K562 (cell line): ENCODE measurements at regions not wholly inside any gene's neighbourhood (a gene's known extent, or its start where the extent isn't known, plus 50 kb on each side); places are given as distances from the start of the nearest gene placed in this dataset.

ENCODE experiments used
- ATAC-seq: fragments of 200-7000 bp; cut with Tn5 transposase; 3 replicates; pipeline ENCODE4 v1.9.1; 2020; ENCODE audit warnings: moderate library complexity
- BruUV-seq: library from RNA; stranded (reverse); fragments of 400-500 nt; replicated peaks from 2 replicates; lab custom pipeline; 2021; lab: Mats Ljungman, UMichigan
- CTCF ChIA-PET: fragments of 300-600 bp; formaldehyde crosslinking; extraction: SDS; loops from one replicate; lab custom pipeline; 2021; ENCODE audit warnings: low intra/inter-chr PET ratio; lab: Yijun Ruan, JAX
- POLR2A ChIA-PET: fragments of 300-600, 350-650 bp; sonication (Branson Sonifier 250); formaldehyde crosslinking; extraction: SDS; loops from one replicate; lab custom pipeline; 2021; ENCODE audit warnings: antibody characterized with exemption, inconsistent platforms; lab: Yijun Ruan, JAX
- DNase-seq, 4 experiments: peaks; one replicate each; pipeline versions ENCODE4 v3.0.0 to v3.0.0-alpha.2; 2011 to 2018; ENCODE audit warnings: low spot score in 3 of 4, mixed read lengths in 3 of 4; ENCODE audit errors: extremely low read depth in 1 of 4
- FAIRE-seq: peaks from 2 replicates; lab custom pipeline; 2011; peaks lifted over from hg19 to GRCh38; lab: Jason Lieb, UNC
- H2AFZ ChIP-seq: 2 replicates; pipeline ENCODE4 v1.6.0; 2011; ENCODE audit warnings: low read depth, low read length, control low read depth, inconsistent platforms
- H3K27ac ChIP-seq: fragments of 200-600 bp; 3 replicates; pipeline ENCODE4 v1.8.0; 2011; ENCODE audit warnings: low read depth, mild to moderate bottlenecking, control low read depth, inconsistent platforms, low read length, moderate library complexity, mixed read lengths; ENCODE audit errors: extremely low read depth
- H3K27me3 ChIP-seq, 2 experiments: fragments of 300-600 bp in 1 of 2; 2 replicates in 1 of 2; 3 replicates in 1 of 2; pipeline versions ENCODE4 v1.6.0 to v1.8.0; 2011; ENCODE audit warnings: inconsistent platforms in 2 of 2, low read length in 2 of 2, mild to moderate bottlenecking in 1 of 2, mixed read lengths in 1 of 2, moderate library complexity in 1 of 2; ENCODE audit not compliant: control insufficient read depth in 2 of 2, insufficient read depth in 2 of 2
- H3K36me3 ChIP-seq: fragments of 300-600 bp; 3 replicates; pipeline ENCODE4 v1.8.0; 2011; ENCODE audit warnings: mild to moderate bottlenecking, low read length, inconsistent platforms; ENCODE audit not compliant: control insufficient read depth, insufficient read depth
- H3K4me1 ChIP-seq, 2 experiments: fragments of 200-600 bp in 1 of 2; replicated peaks in 1 of 2; 2 replicates in 1 of 2; 3 replicates in 1 of 2; pipeline versions ENCODE4 v1.5.1 to v1.8.0; 2011; ENCODE audit warnings: inconsistent platforms in 2 of 2, low read length in 2 of 2, mild to moderate bottlenecking in 1 of 2, mixed read lengths in 1 of 2, moderate library complexity in 1 of 2; ENCODE audit not compliant: control insufficient read depth in 2 of 2, insufficient read depth in 2 of 2
- H3K4me2 ChIP-seq: 2 replicates; pipeline ENCODE4 v1.6.1; 2011; ENCODE audit warnings: low read length, control low read depth, inconsistent platforms, mixed read lengths; ENCODE audit not compliant: insufficient read depth
- H3K4me3 ChIP-seq: fragments of 200-600 bp; sonication (generic), shearing (Covaris generic); 2 replicates; pipeline ENCODE4 v1.5.1; 2016; ENCODE audit warnings: control low read depth, inconsistent platforms
- H3K79me2 ChIP-seq: fragments of 200-600 bp; 3 replicates; pipeline ENCODE4 v1.8.0; 2011; ENCODE audit warnings: low read length, inconsistent platforms; ENCODE audit not compliant: control insufficient read depth, insufficient read depth
- H3K9ac ChIP-seq, 2 experiments: 2 replicates each; pipeline versions ENCODE4 v1.6.0 to v1.6.1; 2011; ENCODE audit warnings: low read depth in 2 of 2, low read length in 2 of 2, control low read depth in 1 of 2, inconsistent platforms in 1 of 2, mild to moderate bottlenecking in 1 of 2, mixed read lengths in 1 of 2; ENCODE audit not compliant: insufficient read depth in 1 of 2
- H3K9me1 ChIP-seq: one replicate; pipeline ENCODE4 v1.6.0; 2011; ENCODE audit warnings: inconsistent platforms, mild to moderate bottlenecking, low read length, moderate library complexity; ENCODE audit not compliant: control insufficient read depth, insufficient read depth
- H3K9me3 ChIP-seq: replicated peaks from 2 replicates; pipeline ENCODE4 v1.5.1; 2011; ENCODE audit warnings: low read depth, low read length, inconsistent platforms; ENCODE audit not compliant: control insufficient read depth, insufficient read depth
- H4K20me1 ChIP-seq: replicated peaks from 2 replicates; pipeline ENCODE4 v1.6.1; 2011; ENCODE audit warnings: low read length, inconsistent platforms, mixed read lengths; ENCODE audit not compliant: control insufficient read depth, insufficient read depth
- BRCA1 ChIP-seq, 2 experiments: fragments of 450-650 bp in 1 of 2; sonication (generic) in 1 of 2; formaldehyde crosslinking in 1 of 2; IDR thresholded peaks; 2 replicates each; pipeline versions ENCODE4 v1.5.0 to v1.6.1; 2017 to 2020; ENCODE audit warnings: mild to moderate bottlenecking in 1 of 2, missing genetic modification reagents in 1 of 2
- ETS2 ChIP-seq: IDR thresholded peaks from 2 replicates; pipeline ENCODE4 v1.6.1; 2016; ENCODE audit warnings: borderline replicate concordance, missing genetic modification characterization, mild to moderate bottlenecking, moderate library complexity, missing compliant biosample characterization; ENCODE audit not compliant: poor library complexity, severe bottlenecking
- FUS ChIP-seq: fragments of 200-400 bp; formaldehyde crosslinking; optimal IDR thresholded peaks from 2 replicates; pipeline ENCODE3; 2017; ENCODE audit warnings: low read depth, low read length
- NFXL1 ChIP-seq: fragments of 450-650 bp; formaldehyde crosslinking; IDR thresholded peaks from 2 replicates; pipeline ENCODE4 v1.4.0; 2021; ENCODE audit warnings: mild to moderate bottlenecking
- NR1H2 ChIP-seq: sonication (generic); formaldehyde crosslinking; IDR thresholded peaks from 2 replicates; pipeline ENCODE4 v1.4.0; 2020; ENCODE audit warnings: mild to moderate bottlenecking, missing genetic modification reagents
- TBP ChIP-seq: optimal IDR thresholded peaks from 2 replicates; pipeline ENCODE3; 2011; ENCODE audit warnings: low read depth, low read length, improper control_type of control experiment
- U2AF1 ChIP-seq: fragments of 200-400 bp; formaldehyde crosslinking; optimal IDR thresholded peaks from 2 replicates; pipeline ENCODE3; 2017; ENCODE audit warnings: mild to moderate bottlenecking, low read depth, low read length, moderate library complexity
- VEZF1 ChIP-seq: fragments of 200-800 bp; sonication (Bioruptor generic); IDR thresholded peaks from 2 replicates; pipeline ENCODE4 v1.6.1; 2017; ENCODE audit warnings: missing genetic modification characterization, missing compliant biosample characterization
- ZKSCAN8 ChIP-seq: fragments of 200-800 bp; sonication (Bioruptor generic); IDR thresholded peaks from 2 replicates; pipeline ENCODE4 v1.6.1; 2016; ENCODE audit warnings: missing genetic modification characterization, missing compliant biosample characterization
- ZNF41 ChIP-seq: fragments of 250-450 bp; sonication (Bioruptor Pico); conservative IDR thresholded peaks from 2 replicates; pipeline ENCODE4 v1.4.0; 2020; ENCODE audit warnings: mild to moderate bottlenecking
- ZSCAN29 ChIP-seq: fragments of 450-650 bp; IDR thresholded peaks from 2 replicates; pipeline ENCODE4 v1.6.1; 2017
- WGBS: fragments of 100-300 bp; shearing (Covaris generic); methylation state at CpG from one replicate; pipeline ENCODE4 v1.1.6; 2016; ENCODE audit warnings: low coverage, mixed read lengths; ENCODE audit not compliant: insufficient coverage; ENCODE audit errors: missing lambda C conversion rate; 5-methylcytosine and 5-hydroxymethylcytosine counted together
- in situ Hi-C: fragments of 300-500 bp; cut with MboI; formaldehyde crosslinking; loops from 4 replicates; pipeline ENCODE4 v1.15.0; 2018; ENCODE audit warnings: inconsistent platforms, mixed read lengths
- intact Hi-C: fragments of 100-400 bp; cut with micrococcal nuclease; formaldehyde crosslinking; loops from 2 replicates; pipeline ENCODE4 v1.14.2; 2022
- TF ChIP-seq, protein P1 (sequence below): fragments of 250-450 bp; sonication (Bioruptor Pico); IDR thresholded peaks from 2 replicates; pipeline ENCODE4 v1.5.0; 2021; ENCODE audit warnings: mild to moderate bottlenecking, borderline replicate concordance
- TF ChIP-seq, protein P2 (sequence below): fragments of 250-450 bp; sonication (Bioruptor Pico); IDR thresholded peaks from 2 replicates; pipeline ENCODE4 v1.5.0; 2022; ENCODE audit warnings: mild to moderate bottlenecking

DNA sequence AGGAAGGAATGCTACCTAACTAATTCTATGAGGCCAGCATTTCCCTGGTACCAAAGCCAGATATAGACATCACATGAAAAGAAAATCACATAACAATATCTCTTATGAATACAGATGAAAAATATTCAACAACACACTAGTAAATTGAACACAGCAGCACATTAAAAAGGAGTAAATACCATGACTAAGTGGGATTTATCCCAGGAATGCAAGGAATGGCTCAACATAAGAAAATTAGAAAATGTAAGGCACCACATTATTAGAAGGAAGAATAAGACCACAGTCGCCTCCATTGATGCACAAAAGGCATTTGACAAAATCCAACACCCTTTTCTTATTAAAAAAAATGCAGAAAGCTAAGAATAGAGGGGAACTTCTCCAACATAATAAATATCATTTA is 133.9 kb downstream of the TTC32 start:
- WGBS = 0% methylated on average over 1 of the region's 1 CpG
- Histone ChIP-seq H3K9me1 (no peaks in the 10 kb centered on the region), H3K4me2 (no peak overlapping the region), H3K4me1 (peaks cover 0 to 7% of the 10 kb centered on the region in 2 experiments; a peak in 1 of 5 replicates), H3K4me3 (no peak overlapping the region), H3K27ac (no peak overlapping the region), H4K20me1 (no peaks in the 10 kb centered on the region), H3K79me2 (no peaks in the 10 kb centered on the region), H3K9me3 (no peaks in the 10 kb centered on the region), H3K27me3 (no peaks in the 10 kb centered on the region), H3K9ac (no peak overlapping the region), H2AFZ (no peak overlapping the region), H3K36me3 (no peaks in the 10 kb centered on the region)
- CTCF ChIA-PET = interaction anchor here (0.5 kb wide), 1 partner anchor 533 kb away, joined by 3 read pairs; no protein-coding TSS in a partner anchor
- POLR2A ChIA-PET = no interaction called here
- FAIRE-seq (no peak), DNase-seq (no peak), ATAC-seq (no peak)
- no TSS peak for BruUV-seq
- in situ Hi-C loops (no loop called here), intact Hi-C loops (loop anchor here (5.0 kb wide), 1 partner anchor 94 kb away; no protein-coding TSS in a partner anchor)
- no peak for TF ChIP-seq TBP
- TF ChIP-seq ZSCAN29 = no peak
- no peak for TF ChIP-seq NFXL1
- TF ChIP-seq U2AF1 = no peak
- TF ChIP-seq BRCA1 (IDR thresholded peaks at IDR 0.05) = no peak
- TF ChIP-seq BRCA1 (CRISPR knock-in tag; IDR thresholded peaks at IDR 0.05) = no peak
- TF ChIP-seq NR1H2 (CRISPR knock-in tag) = no peak
- TF ChIP-seq ZNF41 = no peak
- no peak for TF ChIP-seq VEZF1
- TF ChIP-seq ZKSCAN8 = no peak
- TF ChIP-seq ETS2 = no peak
- no peak for TF ChIP-seq FUS
- TF ChIP-seq, protein P1, sequence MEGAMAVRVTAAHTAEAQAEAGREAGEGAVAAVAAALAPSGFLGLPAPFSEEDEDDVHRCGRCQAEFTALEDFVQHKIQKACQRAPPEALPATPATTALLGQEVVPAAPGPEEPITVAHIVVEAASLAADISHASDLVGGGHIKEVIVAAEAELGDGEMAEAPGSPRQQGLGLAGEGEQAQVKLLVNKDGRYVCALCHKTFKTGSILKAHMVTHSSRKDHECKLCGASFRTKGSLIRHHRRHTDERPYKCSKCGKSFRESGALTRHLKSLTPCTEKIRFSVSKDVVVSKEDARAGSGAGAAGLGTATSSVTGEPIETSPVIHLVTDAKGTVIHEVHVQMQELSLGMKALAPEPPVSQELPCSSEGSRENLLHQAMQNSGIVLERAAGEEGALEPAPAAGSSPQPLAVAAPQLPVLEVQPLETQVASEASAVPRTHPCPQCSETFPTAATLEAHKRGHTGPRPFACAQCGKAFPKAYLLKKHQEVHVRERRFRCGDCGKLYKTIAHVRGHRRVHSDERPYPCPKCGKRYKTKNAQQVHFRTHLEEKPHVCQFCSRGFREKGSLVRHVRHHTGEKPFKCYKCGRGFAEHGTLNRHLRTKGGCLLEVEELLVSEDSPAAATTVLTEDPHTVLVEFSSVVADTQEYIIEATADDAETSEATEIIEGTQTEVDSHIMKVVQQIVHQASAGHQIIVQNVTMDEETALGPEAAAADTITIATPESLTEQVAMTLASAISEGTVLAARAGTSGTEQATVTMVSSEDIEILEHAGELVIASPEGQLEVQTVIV (CRISPR knock-in tag) = no peak
- TF ChIP-seq, protein P2, sequence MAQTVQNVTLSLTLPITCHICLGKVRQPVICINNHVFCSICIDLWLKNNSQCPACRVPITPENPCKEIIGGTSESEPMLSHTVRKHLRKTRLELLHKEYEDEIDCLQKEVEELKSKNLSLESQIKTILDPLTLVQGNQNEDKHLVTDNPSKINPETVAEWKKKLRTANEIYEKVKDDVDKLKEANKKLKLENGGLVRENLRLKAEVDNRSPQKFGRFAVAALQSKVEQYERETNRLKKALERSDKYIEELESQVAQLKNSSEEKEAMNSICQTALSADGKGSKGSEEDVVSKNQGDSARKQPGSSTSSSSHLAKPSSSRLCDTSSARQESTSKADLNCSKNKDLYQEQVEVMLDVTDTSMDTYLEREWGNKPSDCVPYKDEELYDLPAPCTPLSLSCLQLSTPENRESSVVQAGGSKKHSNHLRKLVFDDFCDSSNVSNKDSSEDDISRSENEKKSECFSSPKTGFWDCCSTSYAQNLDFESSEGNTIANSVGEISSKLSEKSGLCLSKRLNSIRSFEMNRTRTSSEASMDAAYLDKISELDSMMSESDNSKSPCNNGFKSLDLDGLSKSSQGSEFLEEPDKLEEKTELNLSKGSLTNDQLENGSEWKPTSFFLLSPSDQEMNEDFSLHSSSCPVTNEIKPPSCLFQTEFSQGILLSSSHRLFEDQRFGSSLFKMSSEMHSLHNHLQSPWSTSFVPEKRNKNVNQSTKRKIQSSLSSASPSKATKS (CRISPR knock-in tag) = no peak
